HepG2 (cell line): ENCODE measurements at regions not wholly inside any gene's neighbourhood (a gene's known extent, or its start where the extent isn't known, plus 50 kb on each side); places are given as distances from the start of the nearest gene placed in this dataset.

Experiments used
- ATAC-seq: fragments of 200-7000 bp; cut with Tn5 transposase; 3 replicates; pipeline ENCODE4 v1.9.1; 2020; ENCODE audit warnings: mild to moderate bottlenecking, moderate library complexity
- BruUV-seq: library from RNA; stranded (reverse); fragments of 400-500 nt; replicated peaks from 2 replicates; lab custom pipeline; 2021; lab: Mats Ljungman, UMichigan
- CTCF ChIA-PET: fragments of 300-600 bp; formaldehyde crosslinking; extraction: SDS; loops from one replicate; lab custom pipeline; 2021; ENCODE audit warnings: low total read pairs, inconsistent platforms, low intra/inter-chr PET ratio; lab: Yijun Ruan, JAX
- POLR2A ChIA-PET: fragments of 350-600 bp; sonication (Branson Sonifier 250); formaldehyde crosslinking; loops from one replicate; lab custom pipeline; 2020; ENCODE audit warnings: antibody characterized with exemption, inconsistent platforms; lab: Yijun Ruan, JAX
- DNase-seq: peaks from one replicate; pipeline ENCODE4 v3.0.0-alpha.2; 2015; ENCODE audit warnings: low spot score
- FAIRE-seq: peaks from 3 replicates; lab custom pipeline; 2011; peaks lifted over from hg19 to GRCh38; lab: Jason Lieb, UNC
- H2AFZ ChIP-seq: one replicate; pipeline ENCODE4 v1.6.1; 2011; ENCODE audit warnings: low read length, inconsistent platforms
- H3K27ac ChIP-seq: fragments of 300-600 bp; 3 replicates; pipeline ENCODE4 v1.8.0; 2011; ENCODE audit warnings: mixed run types, mild to moderate bottlenecking, mixed read lengths, low read length, inconsistent platforms; ENCODE audit not compliant: insufficient read depth; ENCODE audit errors: extremely low read length
- H3K27me3 ChIP-seq, 2 experiments: fragments of 200-600 bp in 1 of 2; 2 replicates in 1 of 2; 3 replicates in 1 of 2; pipeline versions ENCODE4 v1.6.0 to v1.8.0; 2011; ENCODE audit warnings: low read length in 2 of 2, mild to moderate bottlenecking in 2 of 2, moderate library complexity in 2 of 2, inconsistent platforms in 1 of 2; ENCODE audit not compliant: insufficient read depth in 2 of 2, control insufficient read depth in 1 of 2
- H3K36me3 ChIP-seq, 2 experiments: fragments of 200-600 bp in 1 of 2; replicated peaks in 1 of 2; 2 replicates in 1 of 2; 3 replicates in 1 of 2; pipeline versions ENCODE4 v1.5.1 to v1.8.0; 2011; ENCODE audit warnings: low read length in 2 of 2, inconsistent platforms in 1 of 2; ENCODE audit not compliant: insufficient read depth in 2 of 2, control insufficient read depth in 1 of 2
- H3K4me1 ChIP-seq: 2 replicates; pipeline ENCODE4 v1.5.1; 2012; ENCODE audit warnings: low read length, inconsistent platforms; ENCODE audit not compliant: insufficient read depth
- H3K4me2 ChIP-seq: 2 replicates; pipeline ENCODE4 v1.6.0; 2011; ENCODE audit warnings: low read depth, low read length, inconsistent platforms
- H3K4me3 ChIP-seq, 3 experiments: fragments of 200-600 bp in 1 of 3; sonication (generic), shearing (Covaris generic) in 1 of 3; replicated peaks in 1 of 3; 2 replicates each; pipeline ENCODE4 v1.5.1; 2011 to 2016; ENCODE audit warnings: low read length in 3 of 3, inconsistent platforms in 2 of 3, low read depth in 2 of 3, mild to moderate bottlenecking in 2 of 3, control low read depth in 1 of 3, mixed read lengths in 1 of 3; ENCODE audit not compliant: insufficient read depth in 1 of 3
- H3K79me2 ChIP-seq: one replicate; pipeline ENCODE4 v1.6.1; 2011; ENCODE audit warnings: low read length, inconsistent platforms; ENCODE audit not compliant: insufficient read depth
- H3K9ac ChIP-seq: 2 replicates; pipeline ENCODE4 v1.6.0; 2011; ENCODE audit warnings: mild to moderate bottlenecking, low read depth, low read length, inconsistent platforms; ENCODE audit not compliant: insufficient read depth
- H3K9me3 ChIP-seq: 2 replicates; pipeline ENCODE4 v1.5.1; 2012; ENCODE audit warnings: mild to moderate bottlenecking, low read length
- H4K20me1 ChIP-seq: 2 replicates; pipeline ENCODE4 v1.6.0; 2011; ENCODE audit warnings: inconsistent platforms, mild to moderate bottlenecking, low read length, moderate library complexity; ENCODE audit not compliant: insufficient read depth
- ARNTL ChIP-seq: sonication (generic); formaldehyde crosslinking; IDR thresholded peaks from 2 replicates; pipeline ENCODE4 v1.4.0; 2020; ENCODE audit warnings: mild to moderate bottlenecking, missing genetic modification reagents
- ESRRA ChIP-seq: sonication (generic); formaldehyde crosslinking; IDR thresholded peaks from 2 replicates; pipeline ENCODE4 v1.5.1; 2020; ENCODE audit warnings: mild to moderate bottlenecking, low read depth, missing genetic modification reagents
- HES4 ChIP-seq: sonication (generic); formaldehyde crosslinking; IDR thresholded peaks from 2 replicates; pipeline ENCODE4 v1.9.0; 2021; ENCODE audit warnings: mild to moderate bottlenecking, missing genetic modification reagents, borderline replicate concordance
- IRF2 ChIP-seq: IDR thresholded peaks from 2 replicates; pipeline ENCODE4 v1.6.1; 2018; ENCODE audit warnings: missing genetic modification reagents, missing compliant biosample characterization
- JUND ChIP-seq: sonication (generic); formaldehyde crosslinking; IDR thresholded peaks from 2 replicates; pipeline ENCODE4 v1.8.0; 2022; ENCODE audit warnings: mild to moderate bottlenecking, missing genetic modification reagents
- KDM5A ChIP-seq: fragments of 200-600 bp; sonication (generic); IDR thresholded peaks from 2 replicates; pipeline ENCODE4 v1.7.0; 2018; ENCODE audit warnings: antibody characterized with exemption, mild to moderate bottlenecking, low read length, borderline replicate concordance
- MEIS1 ChIP-seq: sonication (generic); formaldehyde crosslinking; IDR thresholded peaks from 2 replicates; pipeline ENCODE4 v1.9.0; 2021; ENCODE audit warnings: mild to moderate bottlenecking, missing genetic modification reagents, moderate library complexity, borderline replicate concordance
- RELA ChIP-seq: sonication (generic); formaldehyde crosslinking; IDR thresholded peaks from 2 replicates; pipeline ENCODE4 v1.4.0; 2020; ENCODE audit warnings: missing genetic modification reagents
- REXO4 ChIP-seq: sonication (generic); formaldehyde crosslinking; IDR thresholded peaks from 2 replicates; pipeline ENCODE4 v1.8.0; 2022; ENCODE audit warnings: missing genetic modification reagents, mild to moderate bottlenecking, borderline replicate concordance
- ZBTB8A ChIP-seq: sonication (generic); formaldehyde crosslinking; IDR thresholded peaks from 2 replicates; pipeline ENCODE4 v1.4.0; 2020; ENCODE audit warnings: mild to moderate bottlenecking, low read depth, missing genetic modification reagents, borderline replicate concordance
- ZFY ChIP-seq: sonication (generic); formaldehyde crosslinking; IDR thresholded peaks from 2 replicates; pipeline ENCODE4 v1.4.0; 2020; ENCODE audit warnings: missing genetic modification reagents
- ZNF383 ChIP-seq: sonication (generic); formaldehyde crosslinking; IDR thresholded peaks from 2 replicates; pipeline ENCODE4 v1.4.0; 2020; ENCODE audit warnings: missing genetic modification reagents, mild to moderate bottlenecking, borderline replicate concordance
- ZNF572 ChIP-seq: sonication (generic); formaldehyde crosslinking; IDR thresholded peaks from 2 replicates; pipeline ENCODE4 v1.5.1; 2020; ENCODE audit warnings: mild to moderate bottlenecking, missing genetic modification reagents
- ZNF672 ChIP-seq: sonication (generic); formaldehyde crosslinking; IDR thresholded peaks from 2 replicates; pipeline ENCODE4 v1.8.1; 2022; ENCODE audit warnings: missing genetic modification reagents
- WGBS: methylation state at CpG from one replicate; pipeline ENCODE4 v1.1.6; 2017; ENCODE audit warnings: low lambda C conversion rate; 5-methylcytosine and 5-hydroxymethylcytosine counted together
- in situ Hi-C: cut with HindIII; loops from 2 replicates; pipeline ENCODE4 v1.10.0; 2017; ENCODE audit warnings: low pct_unique_long_range_greater_than_20kb; ENCODE audit not compliant: extremely low pct_ligation_motif_present
- intact Hi-C: fragments of 100-400 bp; cut with micrococcal nuclease; formaldehyde crosslinking; loops from one replicate; pipeline ENCODE4 v1.10.0; 2022; ENCODE audit not compliant: unreplicated experiment
- TF ChIP-seq, protein P1 (sequence below), 2 experiments: fragments of 450-650 bp in 1 of 2; sonication (generic) in 1 of 2; formaldehyde crosslinking in 1 of 2; IDR thresholded peaks; 2 replicates each; pipeline versions ENCODE4 v1.6.1 to v1.8.0; 2016 to 2022; ENCODE audit warnings: antibody characterized with exemption in 1 of 2, mild to moderate bottlenecking in 1 of 2, missing genetic modification reagents in 1 of 2
- TF ChIP-seq, protein P2 (sequence below): sonication (generic); formaldehyde crosslinking; IDR thresholded peaks from 2 replicates; pipeline ENCODE4 v1.4.0; 2020; ENCODE audit warnings: mild to moderate bottlenecking, missing genetic modification reagents

DNA sequence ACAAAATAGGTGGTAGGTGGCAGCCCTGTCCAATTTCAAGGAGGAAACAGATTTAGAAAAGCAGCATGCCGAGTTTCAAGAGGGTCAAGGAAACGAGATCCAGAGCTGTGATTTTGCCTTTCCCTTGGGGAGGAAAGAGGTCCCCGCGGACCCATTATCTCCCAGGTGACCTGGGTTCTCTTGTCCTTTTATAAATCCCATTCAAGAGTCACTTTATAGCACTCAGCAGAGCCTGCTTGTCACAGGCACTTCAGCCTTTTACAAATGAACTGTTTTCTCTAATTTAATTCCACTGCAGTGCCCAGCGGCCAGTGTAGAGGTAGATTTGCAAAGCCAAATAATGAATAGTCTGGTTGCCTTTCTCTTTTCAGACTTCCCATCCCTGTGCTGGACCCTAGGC is 99.9 kb downstream of the CD47 start (continued):
- TF ChIP-seq, protein P1, sequence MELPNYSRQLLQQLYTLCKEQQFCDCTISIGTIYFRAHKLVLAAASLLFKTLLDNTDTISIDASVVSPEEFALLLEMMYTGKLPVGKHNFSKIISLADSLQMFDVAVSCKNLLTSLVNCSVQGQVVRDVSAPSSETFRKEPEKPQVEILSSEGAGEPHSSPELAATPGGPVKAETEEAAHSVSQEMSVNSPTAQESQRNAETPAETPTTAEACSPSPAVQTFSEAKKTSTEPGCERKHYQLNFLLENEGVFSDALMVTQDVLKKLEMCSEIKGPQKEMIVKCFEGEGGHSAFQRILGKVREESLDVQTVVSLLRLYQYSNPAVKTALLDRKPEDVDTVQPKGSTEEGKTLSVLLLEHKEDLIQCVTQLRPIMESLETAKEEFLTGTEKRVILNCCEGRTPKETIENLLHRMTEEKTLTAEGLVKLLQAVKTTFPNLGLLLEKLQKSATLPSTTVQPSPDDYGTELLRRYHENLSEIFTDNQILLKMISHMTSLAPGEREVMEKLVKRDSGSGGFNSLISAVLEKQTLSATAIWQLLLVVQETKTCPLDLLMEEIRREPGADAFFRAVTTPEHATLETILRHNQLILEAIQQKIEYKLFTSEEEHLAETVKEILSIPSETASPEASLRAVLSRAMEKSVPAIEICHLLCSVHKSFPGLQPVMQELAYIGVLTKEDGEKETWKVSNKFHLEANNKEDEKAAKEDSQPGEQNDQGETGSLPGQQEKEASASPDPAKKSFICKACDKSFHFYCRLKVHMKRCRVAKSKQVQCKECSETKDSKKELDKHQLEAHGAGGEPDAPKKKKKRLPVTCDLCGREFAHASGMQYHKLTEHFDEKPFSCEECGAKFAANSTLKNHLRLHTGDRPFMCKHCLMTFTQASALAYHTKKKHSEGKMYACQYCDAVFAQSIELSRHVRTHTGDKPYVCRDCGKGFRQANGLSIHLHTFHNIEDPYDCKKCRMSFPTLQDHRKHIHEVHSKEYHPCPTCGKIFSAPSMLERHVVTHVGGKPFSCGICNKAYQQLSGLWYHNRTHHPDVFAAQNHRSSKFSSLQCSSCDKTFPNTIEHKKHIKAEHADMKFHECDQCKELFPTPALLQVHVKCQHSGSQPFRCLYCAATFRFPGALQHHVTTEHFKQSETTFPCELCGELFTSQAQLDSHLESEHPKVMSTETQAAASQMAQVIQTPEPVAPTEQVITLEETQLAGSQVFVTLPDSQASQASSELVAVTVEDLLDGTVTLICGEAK (IDR thresholded peaks at IDR 0.05), result no peak
- TF ChIP-seq, protein P1 (CRISPR knock-in tag; IDR thresholded peaks at IDR 0.05), result no peak
- no peak for TF ChIP-seq MEIS1 (CRISPR knock-in tag)
- TF ChIP-seq ZNF572, result no peak
- TF ChIP-seq, all 625 proteins: peak for 0

DNA sequence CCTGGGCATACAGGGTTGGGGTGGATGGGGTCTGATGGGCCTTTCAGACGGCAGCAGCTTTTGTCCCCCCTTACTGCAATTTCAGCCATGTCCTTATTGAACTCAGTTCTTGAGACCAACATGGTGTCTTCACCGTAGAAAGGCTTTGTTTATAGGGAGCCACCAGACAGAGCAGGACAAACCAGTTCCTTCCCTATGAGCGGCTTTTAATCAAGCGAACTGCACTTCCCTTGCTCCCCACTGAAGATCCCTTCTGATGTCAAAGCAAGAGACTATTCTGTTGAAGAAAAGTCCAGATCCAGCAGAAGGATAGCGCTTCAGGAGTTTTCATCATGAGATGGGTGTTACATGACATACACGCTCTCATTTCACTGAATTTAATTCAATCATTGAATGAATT is 100.4 kb downstream of the CD47 start:
- Histone ChIP-seq H3K9me3 (no peaks in the 10 kb centered on the region), H3K9ac (no peak overlapping the region), H3K79me2 (no peaks in the 10 kb centered on the region), H3K27ac (no peak overlapping the region), H3K4me3 (no peak overlapping the region), H2AFZ (no peak overlapping the region), H3K4me1 (no peaks in the 10 kb centered on the region), H4K20me1 (no peaks in the 10 kb centered on the region), H3K27me3 (no peaks in the 10 kb centered on the region; a peak in 1 of 5 replicates), H3K4me2 (no peak overlapping the region), H3K36me3 (no peaks in the 10 kb centered on the region)
- intact Hi-C loops (no loop called here), in situ Hi-C loops (no loop called here)
- no TSS peak for BruUV-seq
- CTCF ChIA-PET, result no interaction called here
- DNase-seq, result no peak
- POLR2A ChIA-PET, result no interaction called here
- WGBS, result 59% methylated on average over 6 of the region's 6 CpGs
- no peak for FAIRE-seq
- ATAC-seq, result no peak
- TF ChIP-seq ZBTB8A (no peak), ZFY (no peak), HES4 (CRISPR knock-in tag) (no peak), REXO4 (CRISPR knock-in tag) (no peak), ZNF672 (CRISPR knock-in tag) (no peak), RELA (CRISPR knock-in tag) (no peak), KDM5A (no peak), IRF2 (CRISPR knock-in tag) (no peak), ARNTL (CRISPR knock-in tag) (no peak), ZNF383 (CRISPR knock-in tag) (no peak), JUND (CRISPR knock-in tag) (no peak), ESRRA (CRISPR knock-in tag) (no peak)
- TF ChIP-seq, protein P2, sequence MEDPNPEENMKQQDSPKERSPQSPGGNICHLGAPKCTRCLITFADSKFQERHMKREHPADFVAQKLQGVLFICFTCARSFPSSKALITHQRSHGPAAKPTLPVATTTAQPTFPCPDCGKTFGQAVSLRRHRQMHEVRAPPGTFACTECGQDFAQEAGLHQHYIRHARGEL (CRISPR knock-in tag), result no peak
